ENCODE measurements at regions not wholly inside any gene's neighbourhood (a gene's known extent, or its start where the extent isn't known, plus 50 kb on each side); places are given as distances from the start of the nearest gene placed in this dataset.

DNA sequence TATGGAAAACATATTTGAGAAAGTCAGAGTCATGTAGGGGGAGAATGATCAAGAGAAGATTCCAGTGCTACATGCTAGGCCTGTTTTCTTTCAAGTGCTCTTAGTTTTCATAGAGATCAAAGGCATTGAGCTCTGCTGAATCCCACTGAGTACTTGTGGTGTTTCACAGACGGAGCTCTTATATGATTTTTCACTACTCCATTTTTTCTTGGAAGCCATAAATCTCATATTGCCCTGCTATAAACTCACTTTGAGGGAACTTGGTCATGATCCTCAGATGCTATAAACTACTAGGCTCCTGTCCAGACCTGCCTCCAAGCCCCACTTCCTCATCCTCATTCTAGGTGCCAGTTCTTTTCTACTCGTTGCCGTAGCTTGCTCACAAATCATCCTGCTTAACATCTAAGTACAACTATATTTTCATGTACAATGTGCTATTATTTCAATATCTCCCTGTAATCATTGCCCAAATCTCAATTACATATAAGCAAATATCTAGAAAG is 180.8 kb upstream of the CCDC179 start:
- no peak for DNase-seq

GRCh38 chr11:23058656-23059055 is 198.4 kb upstream of the CCDC179 start:
- no peak for DNase-seq

DNA sequence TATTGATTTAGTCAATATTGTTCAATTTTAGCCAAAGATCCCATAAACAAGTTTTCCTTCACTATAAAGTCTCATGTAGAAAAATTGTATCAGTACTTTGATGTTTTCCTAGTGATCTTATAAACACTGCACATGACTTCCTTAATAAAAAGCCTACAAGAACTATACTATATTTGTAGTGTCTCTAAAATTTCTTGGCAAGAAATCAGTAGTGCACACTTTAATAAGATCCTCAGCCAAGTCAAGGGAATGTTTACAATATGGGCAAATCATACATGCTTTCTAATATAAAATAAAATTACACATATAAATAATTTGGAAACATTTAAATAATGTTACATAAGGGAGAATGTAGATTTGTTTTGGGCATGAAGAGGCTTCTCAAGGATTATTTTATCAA is 203.0 kb upstream of the CCDC179 start:
- DNase-seq: no peak

GRCh38 chr11:23078289-23078971 is 218.2 kb upstream of the CCDC179 start:
- DNase-seq: no peak

GRCh38 chr11:23079382-23079813 is 219.1 kb upstream of the CCDC179 start:
- no peak for DNase-seq

GRCh38 chr11:23087407-23087806 is 227.1 kb upstream of the CCDC179 start:
- DNase-seq: no peak

- DNase-seq: no peak
Observed at GRCh38 chr11:23090659-23091058, 230.4 kb upstream of the CCDC179 start.

- no peak for DNase-seq
Observed at GRCh38 chr11:23095650-23096189, 235.4 kb upstream of the CCDC179 start.

GRCh38 chr11:23097891-23098290 is 237.6 kb upstream of the CCDC179 start:
- DNase-seq: no peak

DNA sequence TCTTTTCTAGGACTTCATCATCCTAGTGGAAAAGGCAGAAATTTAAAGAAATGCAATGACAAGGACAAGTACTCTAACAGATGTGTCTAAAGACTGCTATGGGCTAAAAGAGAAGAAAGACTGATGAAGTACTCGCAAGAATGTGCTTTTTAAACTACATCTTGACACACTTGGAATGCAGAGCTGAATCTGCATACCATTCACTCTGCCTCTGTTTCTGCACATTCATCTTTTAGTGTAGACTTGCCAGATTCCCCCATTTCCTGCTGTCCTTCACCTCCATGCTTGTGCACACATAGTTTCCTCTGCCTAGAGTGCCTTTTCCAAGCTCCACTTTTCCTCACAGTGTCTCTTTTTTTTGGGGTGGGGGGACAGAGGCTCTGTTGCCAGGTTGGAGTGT is 239.0 kb upstream of the CCDC179 start:
- no peak for DNase-seq

GRCh38 chr11:23100726-23101125 is 240.5 kb upstream of the CCDC179 start:
- no peak for DNase-seq

DNA sequence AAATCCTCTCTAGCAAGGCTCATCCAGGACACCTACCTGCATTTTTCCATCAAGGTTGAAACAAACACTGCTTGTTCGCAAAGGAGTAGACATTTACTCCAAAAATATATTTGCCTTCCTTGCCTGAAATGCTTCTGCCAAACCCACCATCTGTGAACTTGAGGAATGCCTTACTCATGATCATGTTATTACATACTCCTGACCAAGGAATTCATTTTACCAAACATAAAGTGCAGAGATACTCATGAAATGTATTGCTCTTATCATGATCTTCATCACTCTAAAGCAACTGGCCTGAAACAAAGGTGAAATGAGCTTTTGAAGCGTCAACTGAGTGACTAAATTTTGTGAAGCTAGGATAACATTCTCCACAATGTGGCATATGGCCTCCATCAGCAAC is 243.1 kb upstream of the CCDC179 start:
- DNase-seq: no peak

DNA sequence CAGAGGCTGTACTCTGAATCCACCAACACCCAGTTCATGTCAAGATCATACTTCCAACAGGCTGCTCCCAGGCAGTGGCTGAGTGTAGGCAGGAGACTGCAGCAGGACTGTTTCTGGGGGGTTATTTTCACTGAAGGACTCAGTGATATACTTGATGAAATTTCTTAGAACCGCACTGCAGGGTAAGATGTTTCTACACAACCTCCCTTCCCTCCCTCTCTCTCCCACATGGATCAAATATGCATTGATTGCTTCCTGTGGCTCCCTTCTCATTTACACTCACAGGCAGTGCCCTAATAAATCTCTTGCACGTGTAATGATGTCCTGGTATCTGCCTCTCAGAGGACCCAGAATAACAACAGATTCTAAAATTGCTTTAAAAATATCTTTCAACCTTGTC is 251.3 kb upstream of the CCDC179 start:
- no peak for DNase-seq

DNA sequence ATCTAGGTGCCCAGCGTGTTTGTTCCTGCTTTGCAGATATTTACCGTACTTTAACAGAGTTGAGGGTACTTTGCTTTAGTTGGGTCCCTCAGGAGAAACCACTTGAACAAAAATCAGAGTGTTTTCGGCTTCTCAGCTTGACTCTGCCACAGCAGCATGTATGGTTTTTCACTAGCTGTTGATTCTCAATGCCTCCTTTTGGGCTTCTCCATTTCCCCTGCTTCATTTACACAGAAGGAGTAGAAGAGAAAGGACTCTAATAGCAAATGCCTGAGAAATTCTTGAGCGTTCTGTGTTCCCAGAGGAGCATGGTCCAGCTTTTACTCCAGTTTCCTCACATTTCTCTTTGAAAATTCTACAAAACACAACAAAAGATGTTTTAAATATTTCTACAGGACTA is 252.1 kb upstream of the CCDC179 start:
- DNase-seq: no peak

DNA sequence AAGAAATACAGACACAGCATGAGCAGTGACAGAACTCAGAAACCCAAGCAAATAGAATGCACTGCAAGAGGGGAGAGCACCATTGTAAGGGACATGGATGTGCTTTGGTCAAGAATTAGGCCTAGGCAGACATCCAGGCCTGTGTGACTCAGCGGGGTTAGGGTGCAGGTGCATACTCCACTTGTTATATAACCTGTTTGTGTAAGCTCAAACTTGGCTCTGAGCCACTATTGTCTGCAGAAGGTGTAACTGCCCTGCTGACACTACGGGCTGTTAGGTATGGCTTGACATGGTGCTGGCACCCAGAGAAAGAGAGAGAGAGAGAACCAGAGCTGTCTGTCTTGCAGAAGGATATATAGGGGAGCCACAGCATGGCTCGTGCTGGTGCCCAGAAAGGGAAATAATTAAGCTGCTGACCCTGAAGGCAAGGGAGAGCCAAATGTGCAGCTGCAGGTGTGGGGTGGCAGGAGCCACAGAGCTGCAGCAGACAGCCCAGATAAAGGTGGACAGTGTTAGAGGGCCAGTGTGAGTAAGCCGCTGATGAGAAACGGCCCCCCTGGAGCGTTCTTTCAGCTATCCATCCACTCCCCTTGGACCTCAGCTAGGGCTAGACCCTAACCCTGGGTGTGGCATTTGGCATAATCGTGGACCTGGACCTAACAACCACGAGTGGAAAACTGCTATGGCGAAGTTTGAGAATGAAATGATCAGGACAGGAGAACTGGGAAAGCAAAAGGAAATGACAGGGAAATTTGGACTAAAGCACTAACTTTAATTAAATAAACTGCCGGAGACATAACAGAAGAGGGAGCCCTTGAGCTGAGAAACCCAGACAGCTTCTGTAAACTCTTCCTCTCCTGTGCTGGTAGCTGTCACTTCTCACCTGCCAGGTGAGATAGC is 253.0 kb upstream of the CCDC179 start:
- no peak for DNase-seq

- DNase-seq: no peak
Observed at GRCh38 chr11:23113887-23114216, 253.6 kb upstream of the CCDC179 start.

GRCh38 chr11:23123753-23124152 is 263.5 kb upstream of the CCDC179 start:
- no peak for DNase-seq

DNA sequence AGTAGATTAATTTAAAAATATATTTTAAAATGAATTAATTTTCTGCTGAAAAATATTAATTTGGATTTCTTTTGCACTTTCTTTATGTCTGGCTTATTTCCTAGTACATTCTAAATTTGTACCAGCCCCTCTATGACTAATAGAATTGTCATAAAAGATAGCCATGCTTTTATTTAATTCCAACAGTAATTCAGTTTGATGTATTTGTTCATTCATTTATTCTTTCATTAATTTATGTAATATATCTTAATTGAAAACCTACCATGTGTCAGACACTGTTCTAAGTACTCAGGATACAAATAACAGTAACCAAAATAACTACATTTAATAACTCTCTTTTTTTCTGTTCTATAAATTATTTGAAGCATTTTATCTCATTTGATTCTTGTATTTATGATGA is 264.0 kb upstream of the CCDC179 start:
- no peak for DNase-seq

- no peak for DNase-seq
Observed at GRCh38 chr11:23124996-23125395, 264.7 kb upstream of the CCDC179 start.

DNA sequence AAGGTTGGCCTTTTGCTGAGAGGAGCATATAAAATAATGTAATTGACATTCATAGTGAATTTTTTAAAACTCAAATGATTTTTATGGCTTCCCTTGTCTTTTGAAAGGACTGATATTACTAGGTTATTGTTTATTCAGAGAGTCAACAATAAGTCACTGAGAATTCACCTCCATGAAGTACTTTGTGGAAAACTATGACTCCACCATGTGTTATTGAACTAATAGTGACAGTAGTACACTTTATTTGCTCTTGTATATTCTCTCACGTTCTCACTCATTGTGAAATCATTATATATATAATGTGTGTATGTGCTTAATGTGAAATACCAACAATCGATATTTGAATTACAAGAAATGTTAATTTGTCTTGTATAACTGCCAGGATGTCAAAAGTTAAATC is 267.4 kb upstream of the CCDC179 start:
- DNase-seq: no peak

GRCh38 chr11:23134627-23135026 is 274.4 kb upstream of the CCDC179 start:
- DNase-seq: no peak

DNA sequence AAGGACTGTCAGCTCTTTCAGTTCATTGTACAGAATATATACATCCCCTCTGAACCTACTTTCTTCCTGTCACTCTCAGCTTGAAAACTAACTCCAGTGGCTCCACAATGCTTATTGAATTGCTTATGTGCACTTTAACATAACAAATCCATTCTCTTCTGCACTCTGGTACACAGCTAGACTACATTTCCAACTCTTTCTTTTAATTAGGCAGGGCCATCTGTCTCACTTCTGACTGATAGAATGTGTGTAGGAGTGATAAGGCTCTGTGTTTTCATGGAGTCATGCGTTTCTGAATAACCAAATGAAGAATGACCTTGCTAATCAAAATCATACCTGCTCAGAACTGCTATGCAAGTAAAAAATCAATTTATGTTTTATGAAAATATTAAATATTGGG is 278.5 kb upstream of the CCDC179 start:
- DNase-seq: no peak

- no peak for DNase-seq
Observed at GRCh38 chr11:23143022-23143421, 282.7 kb upstream of the CCDC179 start.

DNA sequence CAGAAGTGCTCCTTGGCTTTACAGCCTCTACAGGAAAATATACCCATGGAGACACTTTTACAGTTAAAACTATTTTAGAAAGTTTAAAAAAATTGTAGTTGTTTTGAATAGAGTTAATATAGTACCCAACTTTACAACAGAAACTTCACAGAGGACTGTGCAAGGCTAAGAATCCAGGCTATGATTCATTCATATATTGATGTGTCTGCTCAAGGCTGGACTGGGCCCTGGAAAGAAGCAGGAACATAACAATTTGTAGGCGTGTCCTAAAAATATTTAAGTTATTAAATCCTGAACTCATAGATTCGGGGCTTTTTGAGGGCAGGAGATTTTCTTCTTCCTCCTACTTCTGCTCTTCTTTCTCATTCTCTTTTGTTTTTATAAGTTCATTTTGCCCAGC is 291.5 kb upstream of the CCDC179 start:
- DNase-seq: no peak

Data from activated CD4-positive, alpha-beta T cell treated with anti-CD3 and anti-CD28 coated beads, Interleukin-2, amount 50 U/mL, for 48 hours (primary cell).